Transverse colon (tissue), 4 donors: ENCODE measurements at regions not wholly inside any gene's neighbourhood (a gene's known extent, or its start where the extent isn't known, plus 50 kb on each side); places are given as distances from the start of the nearest gene placed in this dataset.

Experiments
- DNase-seq: peaks from one replicate; pipeline ENCODE4 v3.0.0-alpha.2; 2019
- H3K27ac ChIP-seq, 4 donors: fragments of 200-600 bp; sonication (generic); 2 replicates each; pipeline ENCODE4 v1.5.1; 2016 to 2018; ENCODE audit warnings: inconsistent platforms in 4 of 4
- H3K27me3 ChIP-seq: fragments of 200-600 bp; sonication (generic); 2 replicates; pipeline ENCODE4 v1.5.1; 2017; ENCODE audit warnings: inconsistent platforms
- H3K36me3 ChIP-seq, 4 donors: fragments of 200-600 bp; sonication (generic); 2 replicates each; pipeline ENCODE4 v1.5.1; 2017 to 2019; ENCODE audit warnings: inconsistent platforms in 4 of 4
- H3K4me1 ChIP-seq, 4 donors: fragments of 200-600 bp; sonication (generic); 2 replicates each; pipeline ENCODE4 v1.5.1; 2017 to 2020; ENCODE audit warnings: inconsistent platforms in 4 of 4
- H3K4me3 ChIP-seq, 4 donors: fragments of 200-600 bp; sonication (generic); 1 replicate in 1 of 4; 2 replicates in 3 of 4; pipeline versions ENCODE4 v1.5.1 to v1.6.1; 2017 to 2019; ENCODE audit warnings: inconsistent platforms in 4 of 4
- H3K9me3 ChIP-seq, 2 donors: fragments of 200-600 bp; sonication (generic); 2 replicates each; pipeline ENCODE4 v1.5.1; 2017 to 2019; ENCODE audit warnings: inconsistent platforms in 2 of 2
- CTCF ChIP-seq, 5 experiments: fragments of 200-600 bp in 3 of 5; fragments of 450-650 bp in 2 of 5; sonication (generic) in 3 of 5; IDR thresholded peaks; 1 replicate in 2 of 5; 2 replicates in 3 of 5; pipeline ENCODE4 v1.5.1; 2016 to 2017; ENCODE audit warnings: antibody characterized with exemption in 5 of 5, inconsistent platforms in 3 of 5, mild to moderate bottlenecking in 2 of 5, moderate library complexity in 1 of 5
- EP300 ChIP-seq: sonication (generic); formaldehyde crosslinking; IDR thresholded peaks from one replicate; pipeline ENCODE4 v1.6.1; 2017; ENCODE audit warnings: antibody characterized with exemption, low read depth
- POLR2A ChIP-seq: fragments of 450-650 bp; IDR thresholded peaks from one replicate; pipeline ENCODE4 v1.6.1; 2016; ENCODE audit warnings: antibody characterized with exemption, mild to moderate bottlenecking, moderate library complexity
- POLR2AphosphoS5 ChIP-seq, 3 donors: sonication (generic); formaldehyde crosslinking; IDR thresholded peaks; one replicate each; pipeline ENCODE4 v1.6.1; 2016; ENCODE audit warnings: antibody characterized with exemption in 3 of 3
- WGBS, 2 donors: methylation state at CpG; one replicate each; pipeline ENCODE4 v1.1.5; 2018; ENCODE audit warnings: low coverage in 1 of 2; 5-methylcytosine and 5-hydroxymethylcytosine counted together
- in situ Hi-C, 4 donors: fragments of 200-750 bp; cut with MboI; loops; one replicate each; pipeline versions ENCODE4 v1.15.0 to v1.15.1; 2017; ENCODE audit warnings: low sequenced_read_pairs in 3 of 4, low pct_ligation_motif_present in 1 of 4, low pct_unique_long_range_greater_than_20kb in 1 of 4
- intact Hi-C: fragments of 100-400 bp; cut with DNase I; formaldehyde crosslinking; loops from one replicate; pipeline ENCODE4 v1.15.1; 2023; ENCODE audit warnings: low total_unique reads

- in situ Hi-C loops (no loop called here), intact Hi-C loops (no loop called here)
- Histone ChIP-seq H3K4me1 (no peaks in the 10 kb centered on the region), H3K4me3 (no peak overlapping the region), H3K36me3 (no peaks in the 10 kb centered on the region), H3K27ac (no peak overlapping the region), H3K9me3 (no peaks in the 10 kb centered on the region), H3K27me3 (no peaks in the 10 kb centered on the region)
- DNase-seq, result no peak
- 75% methylated on average over 1 of the region's 1 CpG; no CpG with 5 or more reads in 1 of the 2 donors for WGBS, 2 donors
- TF ChIP-seq CTCF (IDR thresholded peaks at IDR 0.05) (no peak), POLR2A (no peak), POLR2AphosphoS5 (IDR thresholded peaks at IDR 0.05) (no peak), EP300 (no peak)
Observed at GRCh38 chr12:33817713-33818112, 204.6 kb upstream of the ALG10 start.

GRCh38 chr12:33818313-33818712 lies 204.0 kb upstream of the ALG10 start:
- no peak overlapping the region for H3K27ac ChIP-seq
- WGBS, 2 donors, result 90 to 100% methylated on average over 1 to 5 of the region's 5 CpGs
- H3K36me3 ChIP-seq, result no peaks in the 10 kb centered on the region
- no peaks in the 10 kb centered on the region for H3K4me1 ChIP-seq
- no peaks in the 10 kb centered on the region for H3K27me3 ChIP-seq
- in situ Hi-C loops (no loop called here), intact Hi-C loops (no loop called here)
- no peak for DNase-seq
- H3K4me3 ChIP-seq, result no peak overlapping the region
- no peak for TF ChIP-seq EP300
- TF ChIP-seq POLR2A, result no peak
- no peak for TF ChIP-seq CTCF (IDR thresholded peaks at IDR 0.05)
- no peak for TF ChIP-seq POLR2AphosphoS5 (IDR thresholded peaks at IDR 0.05)
- H3K9me3 ChIP-seq, result no peaks in the 10 kb centered on the region

- Histone ChIP-seq H3K4me1 (no peaks in the 10 kb centered on the region), H3K9me3 (no peaks in the 10 kb centered on the region), H3K27me3 (no peaks in the 10 kb centered on the region), H3K27ac (no peak overlapping the region), H3K36me3 (no peaks in the 10 kb centered on the region), H3K4me3 (no peak overlapping the region)
- no peak for DNase-seq
- no peak for TF ChIP-seq POLR2AphosphoS5 (IDR thresholded peaks at IDR 0.05)
- no peak for TF ChIP-seq CTCF (IDR thresholded peaks at IDR 0.05)
- no peak for TF ChIP-seq EP300
- in situ Hi-C loops (no loop called here), intact Hi-C loops (no loop called here)
- 60 to 63% methylated on average over 2 of the region's 2 CpGs for WGBS, 2 donors
Observed at GRCh38 chr12:33825442-33825841, 196.9 kb upstream of the ALG10 start.

- no peak for TF ChIP-seq CTCF (IDR thresholded peaks at IDR 0.05)
- no peak for DNase-seq
- intact Hi-C loops (no loop called here), in situ Hi-C loops (no loop called here)
- H3K27me3 ChIP-seq, result no peaks in the 10 kb centered on the region
- H3K4me1 ChIP-seq, result no peaks in the 10 kb centered on the region
- no peaks in the 10 kb centered on the region for H3K36me3 ChIP-seq
- no peak overlapping the region for H3K27ac ChIP-seq
- no peak overlapping the region for H3K4me3 ChIP-seq
- WGBS, 2 donors, result 61% methylated on average over 2 of the region's 2 CpGs; no CpG with 5 or more reads in 1 of the 2 donors
- no peaks in the 10 kb centered on the region for H3K9me3 ChIP-seq
Observed at GRCh38 chr12:33825986-33826602, 196.2 kb upstream of the ALG10 start.
